IMR-90 (cell line): ENCODE measurements at regions not wholly inside any gene's neighbourhood (a gene's known extent, or its start where the extent isn't known, plus 50 kb on each side); places are given as distances from the start of the nearest gene placed in this dataset.

Experiments used
- ATAC-seq: fragments of 200-7000 bp; cut with Tn5 transposase; 2 replicates; pipeline ENCODE4 v1.9.1; 2020; ENCODE audit warnings: low read depth, mild to moderate bottlenecking, moderate library complexity
- BruUV-seq: library from RNA; stranded (reverse); fragments of 400-500 nt; replicated peaks from 2 replicates; lab custom pipeline; 2021; lab: Mats Ljungman, UMichigan
- CTCF ChIA-PET: fragments of 300-600 bp; formaldehyde crosslinking; extraction: SDS; loops from one replicate; lab custom pipeline; 2021; ENCODE audit warnings: antibody characterized with exemption; lab: Yijun Ruan, JAX
- POLR2A ChIA-PET: fragments of 300-600 bp; sonication (Branson Sonifier 250); formaldehyde crosslinking; loops from one replicate; lab custom pipeline; 2022; ENCODE audit warnings: antibody characterized with exemption; ENCODE audit not compliant: unreplicated experiment; lab: Charles Lee
- DNase-seq: peaks from one replicate; pipeline ENCODE4 v3.0.0; 2013
- H2AFZ ChIP-seq: replicated peaks from 2 replicates; pipeline ENCODE3; 2013; ENCODE audit warnings: low read length, mild to moderate bottlenecking; ENCODE audit not compliant: poor library complexity
- H2AK5ac ChIP-seq: 2 replicates; pipeline ENCODE4 v1.6.1; 2013; ENCODE audit warnings: low read depth, low read length, inconsistent platforms
- H2AK9ac ChIP-seq: replicated peaks from 2 replicates; pipeline ENCODE3; 2013; ENCODE audit warnings: mild to moderate bottlenecking, low read depth, low read length, moderate library complexity; ENCODE audit not compliant: poor library complexity
- H2BK120ac ChIP-seq: 2 replicates; pipeline ENCODE4 v1.6.1; 2013; ENCODE audit warnings: low read depth, low read length, inconsistent platforms
- H2BK15ac ChIP-seq: 3 replicates; pipeline ENCODE4 v1.6.1; 2013; ENCODE audit warnings: low read depth, low read length, inconsistent platforms
- H2BK20ac ChIP-seq: 2 replicates; pipeline ENCODE4 v1.6.1; 2013; ENCODE audit warnings: low read depth, mild to moderate bottlenecking, inconsistent platforms, low read length, moderate library complexity
- H2BK5ac ChIP-seq: 2 replicates; pipeline ENCODE4 v1.6.1; 2013; ENCODE audit warnings: mild to moderate bottlenecking, low read depth, low read length, inconsistent platforms; ENCODE audit not compliant: poor library complexity, severe bottlenecking
- H3K14ac ChIP-seq: replicated peaks from 2 replicates; pipeline ENCODE4 v1.6.1; 2013; ENCODE audit warnings: low read depth, low read length, inconsistent platforms
- H3K18ac ChIP-seq: 2 replicates; pipeline ENCODE4 v1.6.1; 2013; ENCODE audit warnings: low read depth, low read length, control low read depth
- H3K23ac ChIP-seq: 2 replicates; pipeline ENCODE4 v1.6.1; 2013; ENCODE audit warnings: low read depth, low read length, inconsistent platforms
- H3K27ac ChIP-seq: 2 replicates; pipeline ENCODE4 v1.5.1; 2013; ENCODE audit warnings: mild to moderate bottlenecking, control low read depth, low read length; ENCODE audit not compliant: insufficient read depth
- H3K27me3 ChIP-seq: 2 replicates; pipeline ENCODE4 v1.6.1; 2013; ENCODE audit warnings: low read length; ENCODE audit not compliant: control insufficient read depth, insufficient read depth
- H3K36me3 ChIP-seq: 2 replicates; pipeline ENCODE4 v1.6.1; 2013; ENCODE audit warnings: low read length, mixed read lengths; ENCODE audit not compliant: control insufficient read depth, insufficient read depth
- H3K4ac ChIP-seq: 2 replicates; pipeline ENCODE4 v1.6.1; 2013; ENCODE audit warnings: low read depth, low read length, inconsistent platforms
- H3K4me1 ChIP-seq: 2 replicates; pipeline ENCODE4 v1.6.1; 2013; ENCODE audit warnings: low read length, mixed read lengths; ENCODE audit not compliant: control insufficient read depth, insufficient read depth
- H3K4me2 ChIP-seq: 2 replicates; pipeline ENCODE4 v1.6.1; 2013; ENCODE audit warnings: low read depth, mild to moderate bottlenecking, control low read depth, low read length, moderate library complexity
- H3K4me3 ChIP-seq: 2 replicates; pipeline ENCODE4 v1.5.1; 2013; ENCODE audit warnings: low read depth, mild to moderate bottlenecking, control low read depth, low read length, moderate library complexity; ENCODE audit not compliant: insufficient read depth
- H3K56ac ChIP-seq: 2 replicates; pipeline ENCODE4 v1.6.1; 2013; ENCODE audit warnings: low read length, inconsistent platforms; ENCODE audit not compliant: insufficient read depth; ENCODE audit errors: extremely low read depth
- H3K79me1 ChIP-seq, 2 experiments: 2 replicates each; pipeline ENCODE4 v1.6.1; 2013; ENCODE audit warnings: low read length in 2 of 2, inconsistent platforms in 1 of 2, low read depth in 1 of 2
- H3K9ac ChIP-seq: 2 replicates; pipeline ENCODE4 v1.6.1; 2013; ENCODE audit warnings: low read depth, low read length, control low read depth
- H3K9me1 ChIP-seq: 2 replicates; pipeline ENCODE4 v1.6.1; 2013; ENCODE audit warnings: low read length, inconsistent platforms; ENCODE audit not compliant: insufficient read depth
- H3K9me3 ChIP-seq: 2 replicates; pipeline ENCODE4 v1.6.1; 2013; ENCODE audit warnings: low read length; ENCODE audit not compliant: control insufficient read depth, insufficient read depth
- H4K20me1 ChIP-seq: 2 replicates; pipeline ENCODE4 v1.6.1; 2013; ENCODE audit warnings: low read length, inconsistent platforms; ENCODE audit not compliant: insufficient read depth
- H4K5ac ChIP-seq: 2 replicates; pipeline ENCODE4 v1.6.1; 2013; ENCODE audit warnings: mild to moderate bottlenecking, low read depth, low read length, control low read depth
- H4K8ac ChIP-seq, 2 experiments: 2 replicates each; pipeline ENCODE4 v1.6.1; 2013; ENCODE audit warnings: low read depth in 2 of 2, low read length in 2 of 2, control low read depth in 1 of 2, inconsistent platforms in 1 of 2
- H4K91ac ChIP-seq: 2 replicates; pipeline ENCODE4 v1.6.1; 2013; ENCODE audit warnings: low read depth, low read length, inconsistent platforms; ENCODE audit not compliant: insufficient read depth
- BHLHE40 ChIP-seq: fragments of 150-350 bp; IDR thresholded peaks from 2 replicates; pipeline ENCODE4 v1.6.1; 2016; ENCODE audit warnings: mild to moderate bottlenecking, low read depth, low read length
- CHD1 ChIP-seq: IDR thresholded peaks from 2 replicates; pipeline ENCODE4 v1.6.1; 2012; ENCODE audit warnings: low read depth, low read length, improper control_type of control experiment
- CTCF ChIP-seq: conservative IDR thresholded peaks from 2 replicates; pipeline ENCODE4 v1.5.1; 2012; ENCODE audit warnings: mild to moderate bottlenecking, low read depth, low read length, improper control_type of control experiment
- ELK1 ChIP-seq: fragments of 150-350 bp; IDR thresholded peaks from 2 replicates; pipeline ENCODE4 v1.6.1; 2016; ENCODE audit warnings: low read depth, mild to moderate bottlenecking, low read length, moderate library complexity, borderline replicate concordance
- NFE2L2 ChIP-seq: fragments of 150-350 bp; IDR thresholded peaks from 2 replicates; pipeline ENCODE4 v1.6.1; 2016; ENCODE audit warnings: low read depth, mild to moderate bottlenecking, low read length
- RFX5 ChIP-seq: IDR thresholded peaks from 2 replicates; pipeline ENCODE4 v1.8.0; 2012; ENCODE audit warnings: low read depth, mild to moderate bottlenecking, low read length, moderate library complexity
- WGBS, 2 experiments: methylation state at CpG; one replicate each; pipeline versions ENCODE4 v1.1.5 to v1.1.7; 2013; ENCODE audit warnings: missing lambda C conversion rate in 2 of 2; ENCODE audit not compliant: insufficient read length in 1 of 2; ENCODE audit errors: extremely low coverage in 2 of 2; 5-methylcytosine and 5-hydroxymethylcytosine counted together
- dilution Hi-C: fragments of 300-500 bp; cut with HindIII; formaldehyde crosslinking; loops from one replicate; pipeline ENCODE4 v1.14.3; 2018; ENCODE audit warnings: low sequenced_read_pairs; ENCODE audit not compliant: unreplicated experiment
- in situ Hi-C: fragments of 300-500 bp; cut with MboI; formaldehyde crosslinking; loops from 3 replicates; pipeline ENCODE4 v1.14.3; 2019; ENCODE audit warnings: low sequenced_read_pairs, inconsistent platforms, mixed read lengths
- intact Hi-C: fragments of 100-400 bp; cut with micrococcal nuclease; formaldehyde crosslinking; loops from 2 replicates; pipeline ENCODE4 v1.10.0; 2022

- WGBS, 2 experiments: 0% methylated on average over 1 of the region's 6 CpGs; no CpG with 5 or more reads in 1 of the 2 experiments
- ATAC-seq (no peak), DNase-seq (no peak)
- Histone ChIP-seq H2BK15ac (no peak overlapping the region), H2AFZ (no peak overlapping the region), H3K27me3 (no peaks in the 10 kb centered on the region), H3K14ac (no peak overlapping the region), H2BK5ac (no peak overlapping the region), H2AK9ac (no peak overlapping the region), H4K91ac (no peak overlapping the region), H4K20me1 (no peaks in the 10 kb centered on the region), H2AK5ac (no peak overlapping the region), H2BK20ac (no peak overlapping the region), H3K23ac (no peak overlapping the region), H3K9me1 (no peaks in the 10 kb centered on the region), H3K4me2 (no peak overlapping the region), H4K8ac (no peak overlapping the region), H3K56ac (no peak overlapping the region), H3K4me1 (no peaks in the 10 kb centered on the region), H3K9ac (no peak overlapping the region), H3K4ac (no peak overlapping the region), H3K4me3 (no peak overlapping the region), H3K18ac (no peak overlapping the region), H3K27ac (no peak overlapping the region), H3K79me1 (no peaks in the 10 kb centered on the region), H3K36me3 (no peaks in the 10 kb centered on the region), H2BK120ac (no peak overlapping the region), H4K5ac (no peak overlapping the region), H3K9me3 (peaks cover 31% of the 10 kb centered on the region)
- TF ChIP-seq RFX5 (no peak), NFE2L2 (no peak), ELK1 (no peak), CTCF (no peak), CHD1 (no peak), BHLHE40 (no peak)
- CTCF ChIA-PET: no interaction called here
- POLR2A ChIA-PET: no interaction called here
- intact Hi-C loops: no loop called here
- in situ Hi-C loops: no loop called here
- dilution Hi-C loops: no loop called here
- BruUV-seq: no TSS peak
Measured at GRCh38 chr7:159226011-159226702, 81.5 kb upstream of the VIPR2 start.
